Breast epithelium (tissue), 4 donors: ENCODE measurements at regions not wholly inside any gene's neighbourhood (a gene's known extent, or its start where the extent isn't known, plus 50 kb on each side); places are given as distances from the start of the nearest gene placed in this dataset.
"Not testable (repeated sequence)": the region's sequence is repeated elsewhere in the genome, so short reads cannot be mapped to it uniquely, and the experiment has no call there.

Source experiments
- DNase-seq, 2 donors: peaks; one replicate each; pipeline ENCODE4 v3.0.0-alpha.2; 2019; ENCODE audit warnings: low spot score in 2 of 2
- H3K27ac ChIP-seq, 2 donors: fragments of 200-600 bp; sonication (generic) in 1 of 2; one replicate each; pipeline ENCODE4 v1.5.1; 2016 to 2019; ENCODE audit warnings: mild to moderate bottlenecking in 1 of 2
- H3K27me3 ChIP-seq, 2 donors: fragments of 200-600 bp; sonication (generic) in 1 of 2; one replicate each; pipeline versions ENCODE4 v1.5.1 to v1.6.0; 2017 to 2019; ENCODE audit warnings: control low read depth in 1 of 2, mild to moderate bottlenecking in 1 of 2
- H3K36me3 ChIP-seq: fragments of 200-600 bp; one replicate; pipeline ENCODE4 v1.5.1; 2019
- H3K4me1 ChIP-seq, 2 donors: fragments of 200-600 bp; sonication (generic); one replicate each; pipeline ENCODE4 v1.5.1; 2016 to 2019; ENCODE audit warnings: control low read depth in 1 of 2
- H3K4me3 ChIP-seq, 3 donors: fragments of 200-600 bp; sonication (generic); 1 replicate in 2 of 3; 2 replicates in 1 of 3; pipeline ENCODE4 v1.5.1; 2016 to 2019; ENCODE audit warnings: mild to moderate bottlenecking in 3 of 3, moderate library complexity in 2 of 3
- H3K9me3 ChIP-seq, 2 donors: fragments of 200-600 bp; sonication (generic) in 1 of 2; one replicate each; pipeline ENCODE4 v1.5.1; 2016 to 2019; ENCODE audit warnings: control low read depth in 1 of 2
- POLR2A ChIP-seq: fragments of 450-650 bp; IDR thresholded peaks from one replicate; pipeline ENCODE4 v1.6.1; 2016; ENCODE audit warnings: antibody characterized with exemption, mild to moderate bottlenecking, moderate library complexity
- POLR2AphosphoS5 ChIP-seq, 3 donors: sonication (generic); formaldehyde crosslinking; IDR thresholded peaks; one replicate each; pipeline ENCODE4 v1.6.1; 2017; ENCODE audit warnings: antibody characterized with exemption in 3 of 3
- intact Hi-C: fragments of 100-400 bp; cut with DNase I; formaldehyde crosslinking; loops from one replicate; pipeline ENCODE4 v1.15.1; 2023; ENCODE audit warnings: low total_unique reads
- TF ChIP-seq, protein P1 (sequence below), 3 donors: fragments of 450-650 bp; IDR thresholded peaks; one replicate each; pipeline ENCODE4 v1.5.1; 2016 to 2017; ENCODE audit warnings: antibody characterized with exemption in 3 of 3, mild to moderate bottlenecking in 3 of 3, moderate library complexity in 3 of 3

DNA sequence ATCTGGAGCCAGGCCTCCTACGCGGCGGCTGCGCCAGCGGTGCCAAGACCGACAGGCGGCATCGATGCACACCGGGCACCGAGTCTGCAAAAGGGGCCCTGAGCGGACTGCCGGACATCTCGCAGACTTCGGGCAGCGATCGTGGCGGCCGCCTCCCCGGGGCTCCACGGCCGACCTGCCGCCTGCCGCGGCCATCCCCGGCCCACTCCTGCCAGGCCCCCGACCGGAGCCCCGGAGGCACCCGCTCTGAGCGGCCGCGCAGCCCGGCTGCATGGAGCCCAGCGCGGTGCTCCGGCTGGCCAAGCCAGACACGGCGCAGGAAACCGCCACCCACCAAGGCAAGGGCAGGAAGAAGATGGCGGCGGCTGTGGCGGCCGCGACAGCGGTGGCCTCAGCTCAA lies 154.2 kb upstream of the KCTD7 start:
- intact Hi-C loops: no loop called here

DNA sequence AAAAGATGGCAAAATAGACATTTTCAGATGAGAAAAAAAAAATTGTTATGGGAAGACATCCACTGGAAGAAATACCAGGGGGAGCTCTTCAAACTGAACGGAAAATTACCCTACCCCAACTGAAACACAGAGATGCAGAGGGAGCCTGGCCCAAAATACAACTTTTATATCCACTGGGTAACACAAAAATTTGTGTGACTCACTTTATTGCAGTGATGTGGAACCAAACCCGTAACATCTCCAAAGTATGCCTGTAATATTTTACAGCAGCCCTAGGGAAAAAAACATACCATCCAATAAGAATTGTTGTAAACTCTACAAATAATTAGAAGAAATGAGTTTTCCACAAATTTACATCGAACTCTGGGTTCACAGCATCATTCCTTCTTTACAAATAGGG lies 152.6 kb upstream of the KCTD7 start:
- H3K27ac ChIP-seq, DNase-seq, H3K4me1 ChIP-seq, H3K9me3 ChIP-seq, H3K4me3 ChIP-seq, intact Hi-C loops, H3K36me3 ChIP-seq, H3K27me3 ChIP-seq: not testable (repeated sequence)

More for the DNA sequence above, 154.2 kb upstream of the KCTD7 start:
- Histone ChIP-seq H3K9me3 (no peaks in the 10 kb centered on the region), H3K4me1 (no peaks in the 10 kb centered on the region), H3K36me3 (no peaks in the 10 kb centered on the region), H3K27me3 (no peaks in the 10 kb centered on the region), H3K4me3 (no peak overlapping the region), H3K27ac (no peak overlapping the region)
- DNase-seq: no peak
- TF ChIP-seq POLR2AphosphoS5 (IDR thresholded peaks at IDR 0.05) (no peak), POLR2A (no peak)
- TF ChIP-seq, protein P1, sequence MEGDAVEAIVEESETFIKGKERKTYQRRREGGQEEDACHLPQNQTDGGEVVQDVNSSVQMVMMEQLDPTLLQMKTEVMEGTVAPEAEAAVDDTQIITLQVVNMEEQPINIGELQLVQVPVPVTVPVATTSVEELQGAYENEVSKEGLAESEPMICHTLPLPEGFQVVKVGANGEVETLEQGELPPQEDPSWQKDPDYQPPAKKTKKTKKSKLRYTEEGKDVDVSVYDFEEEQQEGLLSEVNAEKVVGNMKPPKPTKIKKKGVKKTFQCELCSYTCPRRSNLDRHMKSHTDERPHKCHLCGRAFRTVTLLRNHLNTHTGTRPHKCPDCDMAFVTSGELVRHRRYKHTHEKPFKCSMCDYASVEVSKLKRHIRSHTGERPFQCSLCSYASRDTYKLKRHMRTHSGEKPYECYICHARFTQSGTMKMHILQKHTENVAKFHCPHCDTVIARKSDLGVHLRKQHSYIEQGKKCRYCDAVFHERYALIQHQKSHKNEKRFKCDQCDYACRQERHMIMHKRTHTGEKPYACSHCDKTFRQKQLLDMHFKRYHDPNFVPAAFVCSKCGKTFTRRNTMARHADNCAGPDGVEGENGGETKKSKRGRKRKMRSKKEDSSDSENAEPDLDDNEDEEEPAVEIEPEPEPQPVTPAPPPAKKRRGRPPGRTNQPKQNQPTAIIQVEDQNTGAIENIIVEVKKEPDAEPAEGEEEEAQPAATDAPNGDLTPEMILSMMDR (IDR thresholded peaks at IDR 0.05): no peak

DNA sequence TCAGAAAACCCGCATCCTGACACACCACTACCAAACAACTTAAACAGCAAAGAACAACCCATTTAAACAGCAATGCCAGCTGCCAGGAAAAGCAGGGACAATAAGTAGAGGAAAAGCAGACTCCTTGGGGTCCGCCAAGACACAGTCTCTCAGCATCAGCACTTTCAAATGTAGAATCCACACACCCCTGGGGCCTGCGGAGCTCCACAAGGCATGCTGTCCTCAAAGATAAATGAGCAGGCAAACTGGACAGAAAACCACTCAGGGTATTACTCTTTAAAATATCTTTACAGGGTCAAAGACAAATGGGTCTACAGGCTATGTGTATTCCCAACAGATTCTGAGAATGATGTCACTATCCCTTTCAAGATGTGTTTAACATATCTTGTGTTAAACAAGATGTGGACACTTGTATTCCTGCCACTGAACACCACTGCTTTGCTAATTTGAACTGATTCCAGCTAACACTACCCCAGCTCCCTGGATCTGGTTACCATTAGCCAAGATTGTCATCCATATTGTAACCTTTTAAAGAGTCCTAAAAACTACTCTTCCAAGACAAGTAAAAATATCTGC lies 150.8 kb upstream of the KCTD7 start:
- H3K9me3 ChIP-seq, H3K36me3 ChIP-seq, H3K27ac ChIP-seq, H3K4me1 ChIP-seq, H3K27me3 ChIP-seq, H3K4me3 ChIP-seq, intact Hi-C loops, DNase-seq: not testable (repeated sequence)

DNA sequence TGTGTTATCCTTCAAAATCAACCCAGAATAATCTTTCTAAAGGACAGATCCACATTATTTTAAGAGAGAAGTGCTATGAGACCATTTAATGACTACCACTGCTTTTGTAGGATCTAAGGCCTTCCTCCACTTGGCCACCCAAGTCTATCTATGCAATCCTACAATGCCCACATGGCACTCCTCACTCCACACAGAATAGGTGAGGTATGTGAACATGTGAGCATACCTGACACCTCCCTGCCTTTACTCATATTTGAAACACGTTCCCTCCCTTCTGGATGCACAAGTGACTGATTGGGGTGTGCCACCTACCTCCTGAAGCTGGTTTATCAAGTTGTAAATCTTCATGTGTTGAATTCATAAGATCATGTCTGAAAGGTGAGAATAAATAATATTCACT lies 147.5 kb upstream of the KCTD7 start:
- DNase-seq, intact Hi-C loops: not testable (repeated sequence)

DNA sequence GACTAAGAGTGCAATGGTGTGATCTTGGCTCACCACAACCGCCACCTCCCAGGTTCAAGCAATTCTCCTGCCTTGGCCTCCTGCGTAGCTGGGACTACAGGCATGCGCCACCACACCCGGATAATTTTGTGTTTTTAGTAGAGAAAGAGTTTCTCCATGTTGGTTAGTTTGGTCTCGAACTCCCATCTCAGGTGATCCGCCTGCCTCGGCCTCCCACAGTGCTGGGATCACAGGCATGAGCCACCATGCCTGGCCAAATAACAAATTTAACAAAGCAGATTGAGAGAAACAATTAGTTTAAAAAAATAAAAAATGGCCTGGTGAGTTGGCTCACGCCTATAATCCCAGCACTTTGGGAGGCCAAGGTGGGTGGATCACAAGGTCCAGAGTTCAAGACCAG lies 139.6 kb upstream of the KCTD7 start:
- H3K4me3 ChIP-seq, H3K36me3 ChIP-seq, DNase-seq, H3K27me3 ChIP-seq, H3K27ac ChIP-seq, intact Hi-C loops, H3K9me3 ChIP-seq, H3K4me1 ChIP-seq: not testable (repeated sequence)

More for the DNA sequence above, 147.5 kb upstream of the KCTD7 start:
- not testable (repeated sequence) for H3K4me1 ChIP-seq, H3K36me3 ChIP-seq, H3K9me3 ChIP-seq, H3K27me3 ChIP-seq, H3K27ac ChIP-seq, H3K4me3 ChIP-seq

DNA sequence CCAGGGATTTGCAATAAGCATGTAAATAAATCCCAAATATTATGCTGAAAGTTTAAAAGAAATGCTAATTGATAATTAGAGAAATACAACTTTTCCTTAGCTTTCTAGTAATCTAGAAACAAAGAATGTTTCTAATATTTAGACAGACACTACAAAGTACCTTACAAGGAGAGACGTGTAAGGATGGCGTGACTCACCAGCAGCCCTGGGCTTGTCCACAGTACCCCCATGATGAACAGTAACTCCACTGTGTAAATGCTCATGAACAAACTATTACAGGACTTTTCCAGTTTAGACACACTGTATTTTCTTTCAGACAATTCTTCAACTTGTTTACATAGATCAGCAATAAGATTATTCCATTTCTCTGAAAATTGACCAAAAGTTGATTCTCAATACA lies 138.9 kb upstream of the KCTD7 start:
- H3K36me3 ChIP-seq, DNase-seq, H3K27me3 ChIP-seq, H3K4me1 ChIP-seq, intact Hi-C loops, H3K9me3 ChIP-seq, H3K4me3 ChIP-seq, H3K27ac ChIP-seq: not testable (repeated sequence)

DNA sequence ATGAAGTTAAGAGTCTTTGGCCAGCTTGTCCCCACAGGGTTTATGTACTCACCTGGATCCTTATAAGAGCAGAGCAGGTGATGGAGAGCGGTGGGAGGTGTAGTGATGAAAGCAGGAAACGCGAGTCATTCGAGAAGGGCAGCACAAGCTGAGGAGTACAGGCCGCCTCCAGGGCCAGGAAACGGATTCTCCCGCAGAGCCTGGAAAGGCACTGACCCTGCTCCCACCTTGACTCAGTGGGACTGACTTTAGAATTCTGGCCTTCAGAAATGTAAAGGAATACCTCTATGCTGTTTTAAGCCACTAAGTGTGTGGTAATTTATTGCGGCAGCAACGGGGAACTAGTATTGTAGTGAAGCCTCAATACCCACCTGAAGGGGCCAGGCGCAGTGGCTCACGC lies 137.7 kb upstream of the KCTD7 start:
- H3K4me1 ChIP-seq, H3K27me3 ChIP-seq, H3K36me3 ChIP-seq, intact Hi-C loops, H3K27ac ChIP-seq, H3K9me3 ChIP-seq, H3K4me3 ChIP-seq, DNase-seq: not testable (repeated sequence)

DNA sequence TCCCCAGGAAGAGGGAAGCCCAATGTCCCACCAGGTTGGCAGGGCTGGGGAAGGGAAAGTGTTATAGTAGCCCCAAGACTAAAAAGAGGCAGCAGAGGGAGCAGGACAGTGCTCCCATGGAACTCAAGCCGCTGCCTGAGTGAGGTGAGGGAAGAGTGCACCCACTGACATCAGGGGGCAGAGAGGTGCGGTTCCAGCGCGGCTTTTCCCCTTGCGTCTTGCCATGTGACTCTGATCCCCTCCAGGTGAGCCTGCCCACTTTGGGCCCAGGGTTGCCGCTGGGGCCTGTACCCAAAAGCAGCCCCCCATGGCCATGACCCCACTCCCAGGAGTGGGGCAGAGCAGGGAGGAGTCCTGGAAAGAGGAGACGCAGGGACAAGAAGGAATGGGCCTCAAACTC lies 136.3 kb upstream of the KCTD7 start:
- Histone ChIP-seq H3K4me3 (peak overlapping the region in 2 of 3 donors; percentile 75 to 90), H3K27ac (peak overlapping the region; percentile 92 to 95)
- intact Hi-C loops, H3K4me1 ChIP-seq, H3K27me3 ChIP-seq, DNase-seq, H3K36me3 ChIP-seq, H3K9me3 ChIP-seq: not testable (repeated sequence)
